ENCODE measurements at regions not wholly inside any gene's neighbourhood (a gene's known extent, or its start where the extent isn't known, plus 50 kb on each side); places are given as distances from the start of the nearest gene placed in this dataset.

GRCh38 chr5:54736003-54736797, 218.6 kb downstream of the SNX18 start:
- no peak for TF ChIP-seq CTCF (IDR thresholded peaks at IDR 0.05; ENCODE audit: insufficient read depth, low read length, missing control alignments)
- H3K4me3 ChIP-seq (ENCODE audit: low read depth, low read length): no peak overlapping the region
- ChIA-PET CTCF (no interaction called here), POLR2A (no interaction called here)
- no peak for DNase-seq (ENCODE audit: low read depth, low spot score)

GRCh38 chr5:54733101-54733500, 215.5 kb downstream of the SNX18 start:
- ChIA-PET POLR2A (no interaction called here), CTCF (interaction anchor here (1.2 to 1.9 kb wide), 2 partner anchors 11 to 216 kb away, joined by 4 to 5 read pairs; no protein-coding TSS in a partner anchor)
- no peak for DNase-seq (ENCODE audit: low read depth, low spot score)
- no peak for TF ChIP-seq CTCF (IDR thresholded peaks at IDR 0.05; ENCODE audit: insufficient read depth, low read length, missing control alignments)
- no peak overlapping the region for H3K4me3 ChIP-seq (ENCODE audit: low read depth, low read length)

- POLR2A ChIA-PET: no interaction called here
- TF ChIP-seq CTCF (IDR thresholded peaks at IDR 0.05; ENCODE audit: insufficient read depth, low read length, missing control alignments): no peak
- CTCF ChIA-PET: interaction anchor here (1.7 to 2.1 kb wide), 2 partner anchors 10 to 12 kb away, joined by 8 read pairs; no protein-coding TSS in a partner anchor
These were observed 214.5 kb downstream of the SNX18 start for GRCh38 chr5:54732108-54732507.

GRCh38 chr5:54728588-54728915, 211.0 kb downstream of the SNX18 start:
- no peak for DNase-seq (ENCODE audit: low read depth, low spot score)
- H3K4me3 ChIP-seq (ENCODE audit: low read depth, low read length): no peak overlapping the region
- POLR2A ChIA-PET: no interaction called here
- no peak for TF ChIP-seq CTCF (IDR thresholded peaks at IDR 0.05; ENCODE audit: insufficient read depth, low read length, missing control alignments)
- CTCF ChIA-PET: no interaction called here

More at GRCh38 chr5:54732108-54732507, 214.5 kb downstream of the SNX18 start:
- no peak for DNase-seq (ENCODE audit: low read depth, low spot score)
- H3K4me3 ChIP-seq (ENCODE audit: low read depth, low read length): no peak overlapping the region

GRCh38 chr5:54727874-54728587, 210.5 kb downstream of the SNX18 start:
- no peak for DNase-seq (ENCODE audit: low read depth, low spot score)
- no peak overlapping the region for H3K4me3 ChIP-seq (ENCODE audit: low read depth, low read length)
- ChIA-PET POLR2A (no interaction called here), CTCF (no interaction called here)
- no peak for TF ChIP-seq CTCF (IDR thresholded peaks at IDR 0.05; ENCODE audit: insufficient read depth, low read length, missing control alignments)
